ENCODE measurements at regions not wholly inside any gene's neighbourhood (a gene's known extent, or its start where the extent isn't known, plus 50 kb on each side); places are given as distances from the start of the nearest gene placed in this dataset.

DNA sequence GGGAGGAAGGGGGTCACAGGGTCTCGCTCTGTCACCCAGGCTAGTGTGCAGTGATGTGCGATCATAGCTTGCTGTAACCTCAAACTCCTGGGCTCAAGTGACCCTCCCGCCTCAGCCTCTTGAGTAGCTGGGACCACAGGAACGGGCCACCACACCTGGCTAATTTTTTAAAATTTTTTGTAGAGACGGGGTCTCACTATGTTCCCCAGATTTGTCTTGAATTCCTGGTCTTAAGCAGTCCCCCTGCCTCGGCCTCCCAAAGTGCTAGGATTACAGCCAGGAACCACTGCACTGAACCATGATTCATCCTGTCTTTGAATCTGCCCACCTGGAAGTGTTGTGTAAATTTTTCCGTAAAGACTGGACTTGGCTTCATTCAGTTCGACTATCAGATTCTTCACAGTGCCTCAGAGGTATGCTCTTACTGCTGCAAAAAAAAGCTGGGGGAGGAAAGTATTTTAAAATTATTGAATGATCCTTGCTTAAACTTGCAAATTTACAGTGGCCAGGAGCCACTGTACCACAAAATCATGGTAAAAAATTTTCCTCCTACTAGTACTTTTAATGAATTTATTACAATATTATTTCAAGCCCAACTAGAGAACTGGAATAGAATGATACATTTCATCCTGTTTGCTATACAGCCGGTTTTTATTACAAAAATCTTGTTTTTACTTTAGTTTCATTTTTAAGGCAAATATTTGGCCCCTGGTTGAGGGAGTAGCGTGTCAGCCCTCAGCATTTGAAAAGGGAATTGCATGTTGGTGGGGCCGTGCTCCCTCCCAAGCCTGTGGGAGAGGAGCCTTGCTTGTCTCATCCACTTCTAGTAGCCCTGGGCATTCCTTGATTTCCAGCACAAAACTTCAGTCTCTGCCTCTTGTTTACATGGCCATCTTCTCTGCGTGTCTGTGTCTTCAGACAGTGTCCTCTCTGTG lies 202.5 kb upstream of the SGK1 start:
- 64 to 85% methylated on average over 3 to 12 of the region's 12 CpGs for WGBS, 2 donors (ENCODE audit: low coverage in 1 of 2)
- TF ChIP-seq EP300 (IDR thresholded peaks at IDR 0.05; ENCODE audit: low read depth) (no peak), POLR2A (IDR thresholded peaks at IDR 0.05) (no peak), POLR2AphosphoS5 (IDR thresholded peaks at IDR 0.05) (no peak)
- TF ChIP-seq, protein P1, sequence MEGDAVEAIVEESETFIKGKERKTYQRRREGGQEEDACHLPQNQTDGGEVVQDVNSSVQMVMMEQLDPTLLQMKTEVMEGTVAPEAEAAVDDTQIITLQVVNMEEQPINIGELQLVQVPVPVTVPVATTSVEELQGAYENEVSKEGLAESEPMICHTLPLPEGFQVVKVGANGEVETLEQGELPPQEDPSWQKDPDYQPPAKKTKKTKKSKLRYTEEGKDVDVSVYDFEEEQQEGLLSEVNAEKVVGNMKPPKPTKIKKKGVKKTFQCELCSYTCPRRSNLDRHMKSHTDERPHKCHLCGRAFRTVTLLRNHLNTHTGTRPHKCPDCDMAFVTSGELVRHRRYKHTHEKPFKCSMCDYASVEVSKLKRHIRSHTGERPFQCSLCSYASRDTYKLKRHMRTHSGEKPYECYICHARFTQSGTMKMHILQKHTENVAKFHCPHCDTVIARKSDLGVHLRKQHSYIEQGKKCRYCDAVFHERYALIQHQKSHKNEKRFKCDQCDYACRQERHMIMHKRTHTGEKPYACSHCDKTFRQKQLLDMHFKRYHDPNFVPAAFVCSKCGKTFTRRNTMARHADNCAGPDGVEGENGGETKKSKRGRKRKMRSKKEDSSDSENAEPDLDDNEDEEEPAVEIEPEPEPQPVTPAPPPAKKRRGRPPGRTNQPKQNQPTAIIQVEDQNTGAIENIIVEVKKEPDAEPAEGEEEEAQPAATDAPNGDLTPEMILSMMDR (IDR thresholded peaks at IDR 0.05): no peak
- no peak overlapping the region for H3K27ac ChIP-seq
- no peaks in the 10 kb centered on the region for H3K27me3 ChIP-seq
- in situ Hi-C loops (cut with MboI; ENCODE audit: low pct_ligation_motif_present in 1 of 4, low pct_unique_long_range_greater_than_20kb in 1 of 4, low sequenced_read_pairs in 3 of 4) (no loop called here), intact Hi-C loops (cut with DNase I; ENCODE audit: low total_unique reads) (no loop called here)
- H3K36me3 ChIP-seq: no peaks in the 10 kb centered on the region
- DNase-seq: no peak
- H3K9me3 ChIP-seq: no peaks in the 10 kb centered on the region
- no peak overlapping the region for H3K4me3 ChIP-seq
- H3K4me1 ChIP-seq: peaks cover 0 to 25% (median 1%) of the 10 kb centered on the region in 4 donors

DNA sequence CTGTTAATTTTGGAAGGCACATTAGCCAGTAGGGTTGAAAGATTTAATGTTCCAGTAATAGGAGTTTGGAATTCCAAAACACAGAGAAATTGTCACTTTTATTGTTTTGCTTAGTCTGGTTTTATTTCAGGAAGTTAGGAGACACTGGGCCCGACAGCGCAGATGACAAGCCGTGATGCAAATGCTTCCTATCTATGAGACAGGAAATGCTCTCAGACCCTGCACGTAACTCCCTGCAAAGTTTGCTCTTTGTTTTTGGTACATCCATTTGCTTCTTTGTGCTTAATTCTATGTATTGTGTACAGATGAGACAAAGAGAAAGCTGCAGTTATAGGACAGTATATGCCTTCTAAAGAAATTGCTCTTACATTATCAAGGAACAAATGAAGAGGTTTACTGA lies 201.6 kb upstream of the SGK1 start:
- in situ Hi-C loops (cut with MboI; ENCODE audit: low pct_ligation_motif_present in 1 of 4, low pct_unique_long_range_greater_than_20kb in 1 of 4, low sequenced_read_pairs in 3 of 4): no loop called here

DNA sequence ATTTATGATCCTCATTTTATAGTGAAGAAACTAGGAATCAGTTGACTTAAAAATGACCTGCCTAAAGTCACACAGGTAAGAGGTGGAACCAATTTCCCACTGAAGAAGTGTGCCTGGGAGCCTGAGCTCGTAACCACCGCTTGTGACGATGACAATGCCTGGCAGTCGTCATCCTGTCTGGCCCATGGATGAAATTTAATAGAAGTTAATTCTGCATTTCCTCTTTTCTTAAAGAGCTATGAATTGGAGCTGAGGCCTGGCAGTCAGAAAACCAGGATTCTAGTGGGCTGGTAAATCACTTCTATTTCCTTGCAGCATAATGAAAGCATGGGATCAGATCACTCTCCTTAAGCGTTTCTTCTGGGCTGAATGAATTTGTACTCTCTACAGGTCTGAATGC lies 200.0 kb upstream of the SGK1 start:
- 73 to 84% methylated on average over 5 of the region's 5 CpGs for WGBS, 2 donors (ENCODE audit: low coverage in 1 of 2)
- Histone ChIP-seq H3K36me3 (no peaks in the 10 kb centered on the region), H3K9me3 (no peaks in the 10 kb centered on the region), H3K27ac (peak overlapping the region in 3 of 4 donors; percentile 6 to 35 (median 6)), H3K4me1 (peaks cover 0 to 25% (median 1%) of the 10 kb centered on the region in 4 donors), H3K27me3 (no peaks in the 10 kb centered on the region), H3K4me3 (no peak overlapping the region)
- intact Hi-C loops (cut with DNase I; ENCODE audit: low total_unique reads): no loop called here
- DNase-seq: no peak
- in situ Hi-C loops (cut with MboI; ENCODE audit: low pct_ligation_motif_present in 1 of 4, low pct_unique_long_range_greater_than_20kb in 1 of 4, low sequenced_read_pairs in 3 of 4): no loop called here
- TF ChIP-seq EP300 (IDR thresholded peaks at IDR 0.05; ENCODE audit: low read depth) (no peak), POLR2A (IDR thresholded peaks at IDR 0.05) (no peak), POLR2AphosphoS5 (IDR thresholded peaks at IDR 0.05) (no peak)
- TF ChIP-seq, protein P1 (IDR thresholded peaks at IDR 0.05): no peak

More for the DNA sequence above, 201.6 kb upstream of the SGK1 start:
- Histone ChIP-seq H3K9me3 (no peaks in the 10 kb centered on the region), H3K27me3 (no peaks in the 10 kb centered on the region), H3K36me3 (no peaks in the 10 kb centered on the region), H3K27ac (peak overlapping the region in 1 of 4 donors; percentile 45), H3K4me3 (no peak overlapping the region), H3K4me1 (peaks cover 0 to 25% (median 1%) of the 10 kb centered on the region in 4 donors)
- 67 to 72% methylated on average over 4 of the region's 4 CpGs for WGBS, 2 donors (ENCODE audit: low coverage in 1 of 2)
- no peak for DNase-seq
- no peak for TF ChIP-seq EP300 (IDR thresholded peaks at IDR 0.05; ENCODE audit: low read depth)
- no peak for TF ChIP-seq POLR2AphosphoS5 (IDR thresholded peaks at IDR 0.05)
- TF ChIP-seq, protein P1 (IDR thresholded peaks at IDR 0.05): no peak
- no peak for TF ChIP-seq POLR2A (IDR thresholded peaks at IDR 0.05)
- intact Hi-C loops (cut with DNase I; ENCODE audit: low total_unique reads): no loop called here

DNA sequence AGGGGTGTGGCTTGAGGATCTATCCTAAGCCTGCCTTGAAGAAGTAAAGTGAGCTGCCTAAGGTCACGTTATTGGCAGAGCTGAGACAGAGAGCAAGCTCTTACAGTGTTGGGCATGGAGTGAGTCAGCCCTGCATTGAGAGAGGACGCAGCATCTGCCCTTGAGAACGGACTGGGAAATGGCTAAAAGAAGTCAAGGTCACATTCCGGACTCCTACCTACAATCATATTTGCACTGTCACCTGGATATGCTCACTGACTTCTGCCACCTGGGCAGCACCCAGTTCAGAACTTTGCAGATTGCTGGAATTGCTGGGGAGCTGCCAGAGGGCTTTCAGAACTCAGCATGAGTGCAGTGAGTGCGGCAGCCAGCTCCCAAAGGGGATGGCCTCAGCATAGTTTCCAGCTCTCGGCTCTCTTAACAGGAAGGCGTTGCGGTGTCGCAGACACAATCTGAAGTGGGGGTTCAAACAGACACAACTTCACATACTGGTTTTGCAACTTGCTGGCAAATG lies 199.3 kb upstream of the SGK1 start:
- no peak for DNase-seq
- WGBS, 2 donors (ENCODE audit: low coverage in 1 of 2): 31 to 64% methylated on average over 6 to 9 of the region's 9 CpGs
- Histone ChIP-seq H3K27ac (peak overlapping the region; percentile 6 to 35 (median 10)), H3K9me3 (no peaks in the 10 kb centered on the region), H3K27me3 (no peaks in the 10 kb centered on the region), H3K4me1 (peaks cover 0 to 25% (median 1%) of the 10 kb centered on the region in 4 donors), H3K4me3 (no peak overlapping the region), H3K36me3 (no peaks in the 10 kb centered on the region)
- in situ Hi-C loops (cut with MboI; ENCODE audit: low pct_ligation_motif_present in 1 of 4, low pct_unique_long_range_greater_than_20kb in 1 of 4, low sequenced_read_pairs in 3 of 4) (no loop called here), intact Hi-C loops (cut with DNase I; ENCODE audit: low total_unique reads) (no loop called here)
- no peak for TF ChIP-seq POLR2AphosphoS5 (IDR thresholded peaks at IDR 0.05)

Data from transverse colon (tissue), 4 donors.